ENCODE measurements at regions not wholly inside any gene's neighbourhood (a gene's known extent, or its start where the extent isn't known, plus 50 kb on each side); places are given as distances from the start of the nearest gene placed in this dataset.

- TF ChIP-seq CTCF (conservative IDR thresholded peaks at IDR 0.05; ENCODE audit: low read depth in 2 of 2), result no peak
- no peak for TF ChIP-seq EZH2phosphoT487 (IDR thresholded peaks at IDR 0.05; ENCODE audit: unreplicated experiment)
- TF ChIP-seq JUNB (IDR thresholded peaks at IDR 0.05; ENCODE audit: unreplicated experiment), result no peak
- TF ChIP-seq POLR2AphosphoS5 (IDR thresholded peaks at IDR 0.05; ENCODE audit: low read depth), result no peak
- TF ChIP-seq EZH2 (IDR thresholded peaks at IDR 0.05; ENCODE audit: low read depth, unreplicated experiment), result no peak
- TF ChIP-seq REST (IDR thresholded peaks at IDR 0.05; ENCODE audit: unreplicated experiment), result no peak
- no peak for TF ChIP-seq STAT1 (IDR thresholded peaks at IDR 0.05; ENCODE audit: unreplicated experiment)
Measured at GRCh38 chr2:107657049-107657448, 169.6 kb upstream of the RGPD4 start.
